IPS DF 6.9 (cell line): ENCODE measurements at regions not wholly inside any gene's neighbourhood (a gene's known extent, or its start where the extent isn't known, plus 50 kb on each side); places are given as distances from the start of the nearest gene placed in this dataset.
"Not testable (repeated sequence)": the region's sequence is repeated elsewhere in the genome, so short reads cannot be mapped to it uniquely, and the experiment has no call there.

ENCODE experiments used
- DNase-seq: peaks from one replicate; pipeline ENCODE4 v3.0.0-alpha.2; 2013; ENCODE audit warnings: low read depth, low spot score
- H3K27ac ChIP-seq: one replicate; pipeline ENCODE4 v1.5.1; 2013; ENCODE audit warnings: low read length, control low read depth
- H3K27me3 ChIP-seq: 2 replicates; pipeline ENCODE4 v1.6.1; 2013; ENCODE audit warnings: mild to moderate bottlenecking, low read length; ENCODE audit not compliant: control insufficient read depth, insufficient read depth
- H3K36me3 ChIP-seq: 2 replicates; pipeline ENCODE4 v1.6.1; 2013; ENCODE audit warnings: low read length; ENCODE audit not compliant: control insufficient read depth, insufficient read depth
- H3K4me1 ChIP-seq: 2 replicates; pipeline ENCODE4 v1.6.1; 2013; ENCODE audit warnings: low read length; ENCODE audit not compliant: control insufficient read depth, insufficient read depth
- H3K4me3 ChIP-seq: 2 replicates; pipeline ENCODE4 v1.5.1; 2013; ENCODE audit warnings: mild to moderate bottlenecking, low read length
- H3K9me3 ChIP-seq: 2 replicates; pipeline ENCODE4 v1.6.1; 2013; ENCODE audit warnings: low read length, inconsistent platforms; ENCODE audit not compliant: control insufficient read depth, insufficient read depth
- WGBS: extraction: QIAGEN DNeasy Blood & Tissue Kit; methylation state at CpG from one replicate; pipeline ENCODE4 v1.1.7; 2013; ENCODE audit warnings: mixed read lengths, missing lambda C conversion rate; ENCODE audit not compliant: insufficient read length, insufficient coverage; 5-methylcytosine and 5-hydroxymethylcytosine counted together

DNA sequence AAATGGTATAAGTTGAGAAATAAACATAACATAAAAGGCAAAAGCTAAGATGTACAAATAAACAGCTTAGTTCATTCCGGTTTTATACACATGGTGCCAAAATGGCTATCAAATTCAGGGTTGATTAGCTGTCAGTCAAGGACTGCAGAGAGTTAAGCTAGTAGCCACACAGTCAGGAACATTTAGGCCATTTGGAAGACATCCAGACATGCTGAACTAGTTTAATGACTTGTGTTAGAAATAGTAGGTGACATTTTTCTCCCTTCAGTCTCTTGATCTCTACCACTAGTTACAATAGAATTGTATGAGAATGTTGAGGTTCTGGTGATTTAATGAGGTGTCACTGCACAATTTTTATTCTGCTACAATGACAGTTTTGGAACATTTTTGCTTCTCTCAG, 394.4 kb upstream of the SPHKAP start:
- Histone ChIP-seq H3K4me3 (no peak overlapping the region), H3K4me1 (no peaks in the 10 kb centered on the region), H3K36me3 (no peaks in the 10 kb centered on the region), H3K27ac (no peak overlapping the region), H3K27me3 (no peaks in the 10 kb centered on the region), H3K9me3 (no peaks in the 10 kb centered on the region)
- no CpG with 5 or more reads among the region's 1 CpG for whole genome bisulfite sequencing
- DNase-seq, result no peak

GRCh38 chr2:228568275-228568674, 386.8 kb upstream of the SPHKAP start:
- H3K36me3 ChIP-seq, H3K27ac ChIP-seq, H3K4me1 ChIP-seq, H3K4me3 ChIP-seq, H3K27me3 ChIP-seq, H3K9me3 ChIP-seq, DNase-seq: not testable (repeated sequence)
- no CpG with 5 or more reads among the region's 28 CpGs for WGBS

- H3K9me3 ChIP-seq, result no peaks in the 10 kb centered on the region; the same call in 1 of the 2 replicates
- no peaks in the 10 kb centered on the region for H3K4me1 ChIP-seq
- no peak for DNase-seq
- no peaks in the 10 kb centered on the region for H3K27me3 ChIP-seq
- no CpG with 5 or more reads among the region's 6 CpGs for whole genome bisulfite sequencing
- no peak overlapping the region for H3K4me3 ChIP-seq
- H3K27ac ChIP-seq, result no peak overlapping the region
- H3K36me3 ChIP-seq, result no peaks in the 10 kb centered on the region
Measured at GRCh38 chr2:228561816-228562215, 380.3 kb upstream of the SPHKAP start.

DNA sequence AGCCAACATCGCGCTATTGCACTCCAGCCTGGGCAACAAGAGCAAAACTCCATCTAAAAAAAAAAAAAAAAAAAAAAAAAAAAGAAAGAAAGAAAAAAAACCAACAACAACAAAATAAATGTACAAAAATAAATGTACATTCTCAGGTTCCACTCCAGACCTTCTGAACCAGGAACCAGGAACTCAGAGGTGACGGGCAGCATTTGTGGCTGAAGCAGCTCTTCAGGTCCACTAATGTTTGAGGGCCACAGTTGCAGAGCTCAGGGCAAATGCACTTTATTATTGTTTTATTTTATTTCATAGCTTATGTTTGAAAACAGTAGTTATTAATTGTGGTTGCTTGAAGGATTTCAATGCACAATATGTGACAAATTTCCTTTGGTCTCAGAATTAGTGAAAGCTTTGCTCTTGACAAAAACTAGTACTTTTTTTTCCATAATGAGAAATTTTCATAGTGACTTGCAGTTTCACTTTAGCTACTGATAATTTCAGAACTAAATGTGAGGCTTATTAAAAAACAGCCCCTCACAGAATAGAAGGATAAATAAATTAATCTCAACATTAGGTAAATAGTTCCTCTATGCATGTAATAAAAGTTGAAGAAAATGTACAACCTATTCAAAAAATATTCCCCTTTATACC, 378.4 kb upstream of the SPHKAP start:
- no CpG with 5 or more reads among the region's 3 CpGs for WGBS
- H3K4me1 ChIP-seq, result no peaks in the 10 kb centered on the region
- no peaks in the 10 kb centered on the region; the same call in 1 of the 2 replicates for H3K9me3 ChIP-seq
- H3K27ac ChIP-seq, result no peak overlapping the region
- DNase-seq, result no peak
- H3K36me3 ChIP-seq, result no peaks in the 10 kb centered on the region
- no peak overlapping the region for H3K4me3 ChIP-seq
- H3K27me3 ChIP-seq, result no peaks in the 10 kb centered on the region

DNA sequence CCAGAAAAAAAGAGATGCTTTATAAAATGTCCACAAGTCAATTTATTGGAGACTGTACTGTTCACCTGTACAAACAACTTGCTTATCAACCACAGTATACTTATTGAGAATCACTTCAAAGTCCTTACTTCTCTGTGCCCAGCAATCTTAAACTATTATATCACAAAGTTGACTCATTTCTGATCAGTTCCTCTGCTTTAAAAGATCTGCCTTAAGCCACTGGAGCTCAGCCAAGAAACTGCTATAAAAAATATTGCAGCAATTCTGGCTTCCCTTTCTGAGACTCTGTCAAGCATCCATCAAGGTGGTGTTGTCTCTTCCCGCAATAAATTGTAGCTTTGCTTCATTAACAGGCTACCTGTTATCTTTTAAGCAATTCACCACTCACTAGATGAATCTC, 375.2 kb upstream of the SPHKAP start:
- H3K27me3 ChIP-seq, result no peaks in the 10 kb centered on the region
- H3K36me3 ChIP-seq, result no peaks in the 10 kb centered on the region
- H3K27ac ChIP-seq, result no peak overlapping the region
- H3K9me3 ChIP-seq, result no peaks in the 10 kb centered on the region; the same call in 1 of the 2 replicates
- no peak overlapping the region for H3K4me3 ChIP-seq
- WGBS, result no CpG with 5 or more reads among the region's 1 CpG
- H3K4me1 ChIP-seq, result no peaks in the 10 kb centered on the region
- DNase-seq, result no peak

DNA sequence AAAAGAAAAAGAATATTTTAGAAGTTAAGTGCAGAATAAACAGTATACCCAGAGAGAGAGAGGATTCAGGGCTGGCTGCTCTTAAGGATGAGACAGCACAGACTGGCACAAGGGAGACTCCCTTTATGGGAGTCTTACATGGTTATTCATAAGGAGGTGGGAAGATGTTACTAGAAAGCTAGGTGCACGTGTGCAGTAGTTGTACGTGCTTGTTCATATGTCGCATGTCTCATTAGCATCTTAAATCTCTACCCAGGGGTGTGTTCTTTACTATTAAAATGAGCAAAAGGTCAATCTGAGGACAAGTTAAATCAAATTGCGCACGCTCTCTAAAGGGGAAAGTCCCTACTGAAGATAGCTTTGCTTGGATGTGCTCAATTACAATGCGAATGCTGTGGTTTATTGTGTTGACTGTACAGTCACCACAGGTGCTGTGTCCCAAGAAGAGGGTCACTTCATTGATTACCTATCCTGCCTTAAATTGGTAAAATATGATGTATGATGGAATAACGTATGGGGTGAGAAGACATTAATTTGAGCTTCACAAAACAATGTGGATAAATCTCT, 368.0 kb upstream of the SPHKAP start:
- H3K4me3 ChIP-seq, result no peak overlapping the region
- H3K27ac ChIP-seq, result no peak overlapping the region
- H3K9me3 ChIP-seq, result no peaks in the 10 kb centered on the region
- no CpG with 5 or more reads among the region's 7 CpGs for WGBS
- DNase-seq, result no peak
- no peaks in the 10 kb centered on the region for H3K4me1 ChIP-seq
- H3K27me3 ChIP-seq, result no peaks in the 10 kb centered on the region
- no peaks in the 10 kb centered on the region for H3K36me3 ChIP-seq

DNA sequence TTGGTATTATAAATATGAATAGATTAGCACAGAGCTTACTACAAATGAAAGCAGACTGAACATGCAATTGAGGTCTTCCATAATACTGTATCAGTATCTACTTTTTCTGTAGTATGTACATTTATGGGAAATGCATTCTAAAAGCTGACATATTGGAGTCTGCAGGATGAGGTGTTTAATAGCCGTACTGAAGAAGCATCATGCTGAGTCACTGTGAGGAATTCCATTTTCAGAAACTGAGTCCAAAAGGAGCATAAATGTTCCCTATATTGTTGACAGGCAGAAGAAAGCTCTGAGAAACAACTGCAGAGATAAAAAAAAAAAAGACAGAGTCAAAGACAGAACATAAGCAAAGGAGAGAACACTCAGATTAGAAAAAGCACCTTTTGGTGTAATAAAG, 366.7 kb upstream of the SPHKAP start:
- no peaks in the 10 kb centered on the region for H3K9me3 ChIP-seq
- H3K4me3 ChIP-seq, result no peak overlapping the region
- H3K27me3 ChIP-seq, result no peaks in the 10 kb centered on the region
- DNase-seq, result no peak
- no peak overlapping the region for H3K27ac ChIP-seq
- H3K36me3 ChIP-seq, result no peaks in the 10 kb centered on the region
- no peaks in the 10 kb centered on the region for H3K4me1 ChIP-seq
- WGBS, result no CpG with 5 or more reads among the region's 1 CpG

GRCh38 chr2:228545748-228546145, 364.3 kb upstream of the SPHKAP start:
- DNase-seq, result no peak
- H3K36me3 ChIP-seq, result no peaks in the 10 kb centered on the region
- no peak overlapping the region for H3K27ac ChIP-seq
- H3K4me3 ChIP-seq, result no peak overlapping the region
- H3K9me3 ChIP-seq, result no peaks in the 10 kb centered on the region
- no peaks in the 10 kb centered on the region for H3K4me1 ChIP-seq
- WGBS, result no CpG with 5 or more reads among the region's 2 CpGs
- no peaks in the 10 kb centered on the region for H3K27me3 ChIP-seq

- Histone ChIP-seq H3K4me3 (no peak overlapping the region), H3K9me3 (no peaks in the 10 kb centered on the region), H3K36me3 (no peaks in the 10 kb centered on the region), H3K4me1 (no peaks in the 10 kb centered on the region), H3K27ac (no peak overlapping the region), H3K27me3 (no peaks in the 10 kb centered on the region)
- no peak for DNase-seq
- WGBS, result no CpG with 5 or more reads among the region's 4 CpGs
Measured at GRCh38 chr2:228545041-228545747, 363.7 kb upstream of the SPHKAP start.

GRCh38 chr2:228543117-228543516, 361.6 kb upstream of the SPHKAP start:
- no peak for DNase-seq

DNA sequence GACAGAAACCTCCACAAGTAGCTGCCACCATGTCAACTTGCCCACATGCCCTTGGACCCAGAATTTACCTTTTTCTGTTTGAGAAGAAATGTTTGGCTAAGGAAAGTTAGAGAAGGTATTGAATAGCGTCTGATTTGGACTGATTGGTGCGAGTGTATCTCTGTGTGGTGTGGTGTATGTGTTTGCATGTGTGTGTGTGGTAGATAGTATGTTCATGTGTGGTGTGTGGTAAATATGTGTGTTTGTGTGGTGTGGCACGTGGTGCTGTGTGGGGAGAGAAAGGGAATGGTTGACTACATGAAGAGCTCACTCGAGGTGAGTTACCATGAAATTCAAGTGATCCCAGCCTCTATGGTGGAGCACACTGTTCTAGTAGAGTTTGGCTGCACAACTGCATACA, 360.8 kb upstream of the SPHKAP start:
- Histone ChIP-seq H3K27me3 (no peaks in the 10 kb centered on the region), H3K4me3 (no peak overlapping the region), H3K36me3 (no peaks in the 10 kb centered on the region), H3K27ac (no peak overlapping the region), H3K4me1 (no peaks in the 10 kb centered on the region), H3K9me3 (no peaks in the 10 kb centered on the region)
- 100% methylated on average over 3 of the region's 4 CpGs for WGBS
- no peak for DNase-seq

More at GRCh38 chr2:228543117-228543516, 361.6 kb upstream of the SPHKAP start:
- Histone ChIP-seq H3K36me3 (no peaks in the 10 kb centered on the region), H3K4me3 (no peak overlapping the region), H3K9me3 (no peaks in the 10 kb centered on the region), H3K27ac (no peak overlapping the region), H3K4me1 (no peaks in the 10 kb centered on the region), H3K27me3 (no peaks in the 10 kb centered on the region)
